NCI-H446 (cell line): ENCODE measurements at regions not wholly inside any gene's neighbourhood (a gene's known extent, or its start where the extent isn't known, plus 50 kb on each side); places are given as distances from the start of the nearest gene placed in this dataset.

Experiments
- DNase-seq, 2 experiments: peaks; one replicate each; lab custom pipeline; 2025; lab: John Stamatoyannopoulos, UW

- DNase-seq: no peak
Observed at GRCh38 chr16:62100651-62101050, 64.4 kb upstream of the CDH8 start.

GRCh38 chr16:62089715-62090114, 53.5 kb upstream of the CDH8 start:
- DNase-seq: no peak

GRCh38 chr16:62088731-62089410, 52.6 kb upstream of the CDH8 start:
- no peak for DNase-seq
